K562 (cell line): ENCODE measurements at regions not wholly inside any gene's neighbourhood (a gene's known extent, or its start where the extent isn't known, plus 50 kb on each side); places are given as distances from the start of the nearest gene placed in this dataset.

Experiments used
- EWSR1 ChIP-seq: fragments of 450-650 bp; IDR thresholded peaks from 2 replicates; pipeline ENCODE4 v1.6.1; 2018; ENCODE audit warnings: borderline replicate concordance, mild to moderate bottlenecking, low read depth, moderate library complexity; ENCODE audit not compliant: partially characterized antibody
- EZH2 ChIP-seq: IDR thresholded peaks from 2 replicates; pipeline ENCODE4 v1.6.1; 2012; ENCODE audit warnings: low read depth, mild to moderate bottlenecking, inconsistent platforms, low read length, borderline replicate concordance
- FOXM1 ChIP-seq, 2 experiments: fragments of 450-650 bp in 1 of 2; sonication (generic) in 1 of 2; formaldehyde crosslinking in 1 of 2; IDR thresholded peaks; 2 replicates each; pipeline versions ENCODE4 v1.6.1 to v1.9.0; 2017 to 2022; ENCODE audit warnings: low read depth in 2 of 2, mild to moderate bottlenecking in 2 of 2, missing genetic modification reagents in 1 of 2, moderate library complexity in 1 of 2
- IRF2 ChIP-seq: sonication (generic); formaldehyde crosslinking; IDR thresholded peaks from 2 replicates; pipeline ENCODE4 v1.8.1; 2022; ENCODE audit warnings: mild to moderate bottlenecking, missing genetic modification reagents
- POLR2G ChIP-seq: fragments of 200-400 bp; formaldehyde crosslinking; IDR thresholded peaks from 2 replicates; pipeline ENCODE4 v1.6.1; 2017; ENCODE audit warnings: low read depth, mild to moderate bottlenecking, antibody characterized with exemption, low read length, moderate library complexity
- RBM39 ChIP-seq: fragments of 200-400 bp; formaldehyde crosslinking; optimal IDR thresholded peaks from 2 replicates; pipeline ENCODE3; 2018; ENCODE audit warnings: low read depth, low read length
- SPI1 ChIP-seq: IDR thresholded peaks from 2 replicates; pipeline ENCODE4 v1.6.1; 2011; ENCODE audit warnings: low read depth, low read length, control low read depth, borderline replicate concordance
- TF ChIP-seq, protein P1 (sequence below): fragments of 450-650 bp; IDR thresholded peaks from 2 replicates; pipeline ENCODE4 v1.7.1; 2018; ENCODE audit warnings: mild to moderate bottlenecking, low read depth; ENCODE audit not compliant: partially characterized antibody
- TF ChIP-seq, protein P2 (sequence below): fragments of 250-450 bp; sonication (Bioruptor Pico); IDR thresholded peaks from 2 replicates; pipeline ENCODE4 v1.8.0; 2021; ENCODE audit warnings: moderate library complexity, mild to moderate bottlenecking, inconsistent platforms
- TF ChIP-seq, protein P3 (sequence below): sonication (generic); formaldehyde crosslinking; IDR thresholded peaks from 2 replicates; pipeline ENCODE4 v1.9.0; 2022; ENCODE audit warnings: mild to moderate bottlenecking, missing genetic modification reagents

DNA sequence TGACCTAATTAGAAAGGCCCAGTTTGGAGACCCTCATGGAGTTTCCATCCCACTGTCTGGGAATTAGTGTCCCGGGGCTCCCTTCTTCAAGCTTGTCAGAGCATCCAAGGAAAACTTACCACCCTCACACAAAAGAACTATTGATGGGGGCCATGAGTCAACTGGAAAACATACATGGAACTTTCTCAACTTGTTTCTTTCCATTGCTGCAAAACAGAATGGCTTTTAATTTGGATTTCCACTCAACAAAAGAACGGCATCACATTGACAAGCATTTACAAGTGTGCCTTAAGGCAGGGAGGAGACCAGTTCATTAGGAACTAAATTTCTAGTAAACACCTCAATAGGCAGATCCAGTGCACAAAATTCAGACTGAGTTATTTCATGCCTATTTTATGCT, 289.1 kb upstream of the PREP start:
- no peak for TF ChIP-seq RBM39
- TF ChIP-seq, protein P1, sequence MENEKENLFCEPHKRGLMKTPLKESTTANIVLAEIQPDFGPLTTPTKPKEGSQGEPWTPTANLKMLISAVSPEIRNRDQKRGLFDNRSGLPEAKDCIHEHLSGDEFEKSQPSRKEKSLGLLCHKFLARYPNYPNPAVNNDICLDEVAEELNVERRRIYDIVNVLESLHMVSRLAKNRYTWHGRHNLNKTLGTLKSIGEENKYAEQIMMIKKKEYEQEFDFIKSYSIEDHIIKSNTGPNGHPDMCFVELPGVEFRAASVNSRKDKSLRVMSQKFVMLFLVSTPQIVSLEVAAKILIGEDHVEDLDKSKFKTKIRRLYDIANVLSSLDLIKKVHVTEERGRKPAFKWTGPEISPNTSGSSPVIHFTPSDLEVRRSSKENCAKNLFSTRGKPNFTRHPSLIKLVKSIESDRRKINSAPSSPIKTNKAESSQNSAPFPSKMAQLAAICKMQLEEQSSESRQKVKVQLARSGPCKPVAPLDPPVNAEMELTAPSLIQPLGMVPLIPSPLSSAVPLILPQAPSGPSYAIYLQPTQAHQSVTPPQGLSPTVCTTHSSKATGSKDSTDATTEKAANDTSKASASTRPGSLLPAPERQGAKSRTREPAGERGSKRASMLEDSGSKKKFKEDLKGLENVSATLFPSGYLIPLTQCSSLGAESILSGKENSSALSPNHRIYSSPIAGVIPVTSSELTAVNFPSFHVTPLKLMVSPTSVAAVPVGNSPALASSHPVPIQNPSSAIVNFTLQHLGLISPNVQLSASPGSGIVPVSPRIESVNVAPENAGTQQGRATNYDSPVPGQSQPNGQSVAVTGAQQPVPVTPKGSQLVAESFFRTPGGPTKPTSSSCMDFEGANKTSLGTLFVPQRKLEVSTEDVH: no peak
- TF ChIP-seq IRF2: no peak
- no peak for TF ChIP-seq EZH2
- no peak for TF ChIP-seq FOXM1 (IDR thresholded peaks at IDR 0.05; ENCODE audit: low read depth)
- no peak for TF ChIP-seq FOXM1 (CRISPR knock-in tag; IDR thresholded peaks at IDR 0.05; ENCODE audit: low read depth)
- TF ChIP-seq, protein P2, sequence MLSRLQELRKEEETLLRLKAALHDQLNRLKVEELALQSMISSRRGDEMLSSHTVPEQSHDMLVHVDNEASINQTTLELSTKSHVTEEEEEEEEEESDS (CRISPR knock-in tag): no peak
- no peak for TF ChIP-seq POLR2G
- TF ChIP-seq SPI1: no peak
- TF ChIP-seq, protein P3, sequence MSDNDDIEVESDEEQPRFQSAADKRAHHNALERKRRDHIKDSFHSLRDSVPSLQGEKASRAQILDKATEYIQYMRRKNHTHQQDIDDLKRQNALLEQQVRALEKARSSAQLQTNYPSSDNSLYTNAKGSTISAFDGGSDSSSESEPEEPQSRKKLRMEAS (CRISPR knock-in tag): no peak
- no peak for TF ChIP-seq EWSR1
